ENCODE measurements at regions not wholly inside any gene's neighbourhood (a gene's known extent, or its start where the extent isn't known, plus 50 kb on each side); places are given as distances from the start of the nearest gene placed in this dataset.

GRCh38 chr13:39250440-39250839, 212.2 kb downstream of the NHLRC3 start:
- TF ChIP-seq CTCF (IDR thresholded peaks at IDR 0.05) (no peak), POLR2A (IDR thresholded peaks at IDR 0.05) (no peak), EP300 (IDR thresholded peaks at IDR 0.05) (no peak)
